T-helper 1 cell treated with Interleukin-12 subunit alpha and Interleukin-12 subunit beta and Interleukin-4 antibody, amounts not matched to agents 30 μg/mL and 1 μg/mL, for 36 hours (primary cell): ENCODE measurements at regions not wholly inside any gene's neighbourhood (a gene's known extent, or its start where the extent isn't known, plus 50 kb on each side); places are given as distances from the start of the nearest gene placed in this dataset.

Source experiments
- H3K27ac Mint-ChIP-seq: one replicate; pipeline ENCODE4 v1.8.0; 2021; ENCODE audit warnings: mild to moderate bottlenecking, mixed read lengths
- H3K27me3 Mint-ChIP-seq: one replicate; pipeline ENCODE4 v1.8.0; 2021; ENCODE audit warnings: low read depth, mixed read lengths
- H3K36me3 Mint-ChIP-seq: one replicate; pipeline ENCODE4 v1.8.0; 2021; ENCODE audit warnings: low read depth, mixed read lengths
- H3K4me1 Mint-ChIP-seq: one replicate; pipeline ENCODE4 v1.8.0; 2021; ENCODE audit warnings: low read depth, mixed read lengths
- H3K4me3 Mint-ChIP-seq: one replicate; pipeline ENCODE4 v1.8.0; 2021; ENCODE audit warnings: mild to moderate bottlenecking, moderate library complexity, mixed read lengths
- H3K9me3 Mint-ChIP-seq: one replicate; pipeline ENCODE4 v1.8.0; 2021; ENCODE audit warnings: mixed read lengths

- H3K27me3 Mint-ChIP-seq, result no peaks in the 10 kb centered on the region
- H3K27ac Mint-ChIP-seq, result no peak overlapping the region
- no peaks in the 10 kb centered on the region for H3K4me1 Mint-ChIP-seq
- H3K4me3 Mint-ChIP-seq, result no peak overlapping the region
- no peaks in the 10 kb centered on the region for H3K9me3 Mint-ChIP-seq
- H3K36me3 Mint-ChIP-seq, result no peaks in the 10 kb centered on the region
These were observed 688.8 kb upstream of the CCDC54 start for GRCh38 chr3:106688464-106688863.

GRCh38 chr3:106691476-106691875, 685.8 kb upstream of the CCDC54 start:
- H3K4me3 Mint-ChIP-seq, result no peak overlapping the region
- H3K27ac Mint-ChIP-seq, result no peak overlapping the region
- no peaks in the 10 kb centered on the region for H3K36me3 Mint-ChIP-seq
- no peaks in the 10 kb centered on the region for H3K9me3 Mint-ChIP-seq
- no peaks in the 10 kb centered on the region for H3K27me3 Mint-ChIP-seq
- no peaks in the 10 kb centered on the region for H3K4me1 Mint-ChIP-seq

- no peak overlapping the region for H3K27ac Mint-ChIP-seq
- no peaks in the 10 kb centered on the region for H3K9me3 Mint-ChIP-seq
- no peaks in the 10 kb centered on the region for H3K4me1 Mint-ChIP-seq
- no peaks in the 10 kb centered on the region for H3K27me3 Mint-ChIP-seq
- H3K36me3 Mint-ChIP-seq, result no peaks in the 10 kb centered on the region
- no peak overlapping the region for H3K4me3 Mint-ChIP-seq
These were observed 684.6 kb upstream of the CCDC54 start for GRCh38 chr3:106692624-106693023.

- no peaks in the 10 kb centered on the region for H3K27me3 Mint-ChIP-seq
- no peak overlapping the region for H3K27ac Mint-ChIP-seq
- H3K9me3 Mint-ChIP-seq, result no peaks in the 10 kb centered on the region
- no peaks in the 10 kb centered on the region for H3K4me1 Mint-ChIP-seq
- H3K4me3 Mint-ChIP-seq, result no peak overlapping the region
- H3K36me3 Mint-ChIP-seq, result no peaks in the 10 kb centered on the region
These were observed 678.1 kb upstream of the CCDC54 start for GRCh38 chr3:106699122-106699521.

- Mint-ChIP-seq H3K9me3 (no peaks in the 10 kb centered on the region), H3K4me1 (no peaks in the 10 kb centered on the region), H3K27me3 (no peaks in the 10 kb centered on the region), H3K27ac (no peak overlapping the region), H3K36me3 (no peaks in the 10 kb centered on the region), H3K4me3 (no peak overlapping the region)
These were observed 676.3 kb upstream of the CCDC54 start for GRCh38 chr3:106700981-106701380.

GRCh38 chr3:106703524-106703923, 673.7 kb upstream of the CCDC54 start:
- Mint-ChIP-seq H3K4me1 (no peaks in the 10 kb centered on the region), H3K4me3 (no peak overlapping the region), H3K9me3 (no peaks in the 10 kb centered on the region), H3K36me3 (no peaks in the 10 kb centered on the region), H3K27ac (no peak overlapping the region), H3K27me3 (no peaks in the 10 kb centered on the region)

GRCh38 chr3:106707347-106707746, 669.9 kb upstream of the CCDC54 start:
- Mint-ChIP-seq H3K4me3 (no peak overlapping the region), H3K36me3 (no peaks in the 10 kb centered on the region), H3K9me3 (no peaks in the 10 kb centered on the region), H3K27ac (no peak overlapping the region), H3K27me3 (no peaks in the 10 kb centered on the region), H3K4me1 (no peaks in the 10 kb centered on the region)

GRCh38 chr3:106710596-106710995, 666.6 kb upstream of the CCDC54 start:
- H3K27ac Mint-ChIP-seq, result no peak overlapping the region
- H3K4me3 Mint-ChIP-seq, result no peak overlapping the region
- H3K9me3 Mint-ChIP-seq, result no peaks in the 10 kb centered on the region
- no peaks in the 10 kb centered on the region for H3K27me3 Mint-ChIP-seq
- H3K36me3 Mint-ChIP-seq, result no peaks in the 10 kb centered on the region
- H3K4me1 Mint-ChIP-seq, result no peaks in the 10 kb centered on the region

- no peaks in the 10 kb centered on the region for H3K27me3 Mint-ChIP-seq
- no peak overlapping the region for H3K27ac Mint-ChIP-seq
- no peak overlapping the region for H3K4me3 Mint-ChIP-seq
- no peaks in the 10 kb centered on the region for H3K9me3 Mint-ChIP-seq
- H3K36me3 Mint-ChIP-seq, result no peaks in the 10 kb centered on the region
- no peaks in the 10 kb centered on the region for H3K4me1 Mint-ChIP-seq
These were observed 665.6 kb upstream of the CCDC54 start for GRCh38 chr3:106711650-106712049.

- H3K9me3 Mint-ChIP-seq, result no peaks in the 10 kb centered on the region
- no peaks in the 10 kb centered on the region for H3K36me3 Mint-ChIP-seq
- no peaks in the 10 kb centered on the region for H3K4me1 Mint-ChIP-seq
These were observed 662.8 kb upstream of the CCDC54 start for GRCh38 chr3:106714400-106714799.

GRCh38 chr3:106715286-106715685, 662.0 kb upstream of the CCDC54 start:
- Mint-ChIP-seq H3K4me1 (no peaks in the 10 kb centered on the region), H3K4me3 (no peak overlapping the region), H3K27me3 (no peaks in the 10 kb centered on the region), H3K36me3 (no peaks in the 10 kb centered on the region), H3K27ac (no peak overlapping the region), H3K9me3 (no peaks in the 10 kb centered on the region)

More at GRCh38 chr3:106714400-106714799, 662.8 kb upstream of the CCDC54 start:
- H3K27ac Mint-ChIP-seq, result no peak overlapping the region
- no peak overlapping the region for H3K4me3 Mint-ChIP-seq
- no peaks in the 10 kb centered on the region for H3K27me3 Mint-ChIP-seq

GRCh38 chr3:106717178-106717780, 660.0 kb upstream of the CCDC54 start:
- Mint-ChIP-seq H3K27ac (no peak overlapping the region), H3K36me3 (no peaks in the 10 kb centered on the region)

GRCh38 chr3:106719077-106719476, 658.2 kb upstream of the CCDC54 start:
- Mint-ChIP-seq H3K27ac (no peak overlapping the region), H3K9me3 (no peaks in the 10 kb centered on the region), H3K36me3 (no peaks in the 10 kb centered on the region), H3K4me3 (no peak overlapping the region), H3K4me1 (no peaks in the 10 kb centered on the region), H3K27me3 (no peaks in the 10 kb centered on the region)

More at GRCh38 chr3:106717178-106717780, 660.0 kb upstream of the CCDC54 start:
- Mint-ChIP-seq H3K4me3 (no peak overlapping the region), H3K4me1 (no peaks in the 10 kb centered on the region), H3K9me3 (no peaks in the 10 kb centered on the region), H3K27me3 (no peaks in the 10 kb centered on the region)

GRCh38 chr3:106719583-106719982, 657.7 kb upstream of the CCDC54 start:
- no peak overlapping the region for H3K27ac Mint-ChIP-seq
- H3K4me3 Mint-ChIP-seq, result no peak overlapping the region
- no peaks in the 10 kb centered on the region for H3K4me1 Mint-ChIP-seq
- H3K9me3 Mint-ChIP-seq, result no peaks in the 10 kb centered on the region
- no peaks in the 10 kb centered on the region for H3K36me3 Mint-ChIP-seq
- no peaks in the 10 kb centered on the region for H3K27me3 Mint-ChIP-seq

- Mint-ChIP-seq H3K36me3 (no peaks in the 10 kb centered on the region), H3K4me1 (no peaks in the 10 kb centered on the region)
These were observed 656.7 kb upstream of the CCDC54 start for GRCh38 chr3:106720510-106720909.

GRCh38 chr3:106725566-106725965, 651.7 kb upstream of the CCDC54 start:
- Mint-ChIP-seq H3K4me3 (no peak overlapping the region), H3K36me3 (no peaks in the 10 kb centered on the region), H3K9me3 (no peaks in the 10 kb centered on the region), H3K27me3 (no peaks in the 10 kb centered on the region), H3K4me1 (no peaks in the 10 kb centered on the region), H3K27ac (no peak overlapping the region)

More at GRCh38 chr3:106720510-106720909, 656.7 kb upstream of the CCDC54 start:
- H3K4me3 Mint-ChIP-seq, result no peak overlapping the region
- no peaks in the 10 kb centered on the region for H3K9me3 Mint-ChIP-seq
- no peak overlapping the region for H3K27ac Mint-ChIP-seq
- no peaks in the 10 kb centered on the region for H3K27me3 Mint-ChIP-seq
